Panc1 (cell line): ENCODE measurements at regions not wholly inside any gene's neighbourhood (a gene's known extent, or its start where the extent isn't known, plus 50 kb on each side); places are given as distances from the start of the nearest gene placed in this dataset.

Experiments
- ATAC-seq: fragments of 200-7000 bp; cut with Tn5 transposase; 2 replicates; pipeline ENCODE4 v1.9.1; 2020; ENCODE audit warnings: mild to moderate bottlenecking, moderate library complexity
- BruUV-seq: library from RNA; stranded (reverse); fragments of 400-500 nt; replicated peaks from 2 replicates; lab custom pipeline; 2021; lab: Mats Ljungman, UMichigan
- CTCF ChIA-PET: fragments of 300-600 bp; sonication (Branson Sonifier 250); formaldehyde crosslinking; loops from one replicate; lab custom pipeline; 2022; ENCODE audit warnings: antibody characterized with exemption; lab: Charles Lee
- POLR2A ChIA-PET: fragments of 300-600 bp; sonication (Branson Sonifier 250); formaldehyde crosslinking; loops from one replicate; lab custom pipeline; 2022; ENCODE audit warnings: antibody characterized with exemption; lab: Charles Lee
- DNase-seq: peaks from one replicate; pipeline ENCODE4 v3.0.0-alpha.2; 2010; ENCODE audit warnings: low read depth, low spot score
- H3K27ac ChIP-seq: 2 replicates; pipeline ENCODE4 v1.5.1; 2011; ENCODE audit warnings: mild to moderate bottlenecking, low read length, inconsistent platforms
- H3K27me3 ChIP-seq: fragments of 200-500 bp; sonication (Bioruptor generic); 2 replicates; pipeline ENCODE4 v1.6.0; 2014; ENCODE audit warnings: low read length, inconsistent platforms; ENCODE audit not compliant: control insufficient read depth, insufficient read depth
- H3K36me3 ChIP-seq: fragments of 200-500 bp; sonication (Bioruptor generic); 2 replicates; pipeline ENCODE4 v1.5.1; 2014; ENCODE audit warnings: inconsistent platforms, mild to moderate bottlenecking, low read length, moderate library complexity; ENCODE audit not compliant: control insufficient read depth, insufficient read depth
- H3K4me1 ChIP-seq: 2 replicates; pipeline ENCODE4 v1.5.1; 2011; ENCODE audit warnings: inconsistent platforms, mild to moderate bottlenecking, low read length, moderate library complexity; ENCODE audit not compliant: control insufficient read depth, insufficient read depth
- H3K4me3 ChIP-seq, 2 experiments: 2 replicates each; pipeline ENCODE4 v1.5.1; 2011 to 2012; ENCODE audit warnings: low read depth in 2 of 2, low read length in 2 of 2, mild to moderate bottlenecking in 2 of 2, inconsistent platforms in 1 of 2, moderate library complexity in 1 of 2
- H3K9me3 ChIP-seq: fragments of 200-500 bp; sonication (Bioruptor generic); 2 replicates; pipeline ENCODE4 v1.5.1; 2014; ENCODE audit warnings: low read depth, mild to moderate bottlenecking, inconsistent platforms, low read length, moderate library complexity; ENCODE audit not compliant: control insufficient read depth, insufficient read depth
- CTCF ChIP-seq: fragments of 450-650 bp; IDR thresholded peaks from 2 replicates; pipeline ENCODE4 v1.5.1; 2017; ENCODE audit warnings: mild to moderate bottlenecking
- POLR2AphosphoS5 ChIP-seq: IDR thresholded peaks from 2 replicates; pipeline ENCODE4 v1.6.1; 2012; ENCODE audit warnings: mild to moderate bottlenecking, low read depth, low read length, moderate library complexity
- REST ChIP-seq, 2 experiments: IDR thresholded peaks; 2 replicates each; pipeline ENCODE4 v1.6.1; 2011 to 2012; ENCODE audit warnings: low read depth in 2 of 2, control low read depth in 1 of 2, low read length in 1 of 2, mild to moderate bottlenecking in 1 of 2, moderate library complexity in 1 of 2; ENCODE audit not compliant: insufficient read depth in 1 of 2
- SIN3A ChIP-seq: IDR thresholded peaks from 2 replicates; pipeline ENCODE4 v1.6.1; 2012; ENCODE audit warnings: low read depth, mild to moderate bottlenecking, low read length, moderate library complexity, borderline replicate concordance; ENCODE audit not compliant: insufficient read depth
- TCF7L2 ChIP-seq: IDR thresholded peaks from 2 replicates; pipeline ENCODE4 v1.6.1; 2011; ENCODE audit warnings: mild to moderate bottlenecking, low read depth, low read length, inconsistent platforms
- in situ Hi-C: cut with HindIII; loops from 2 replicates; pipeline ENCODE4 v1.10.0; 2016; ENCODE audit warnings: low sequenced_read_pairs, low pct_unique_long_range_greater_than_20kb
- intact Hi-C: fragments of 100-400 bp; cut with micrococcal nuclease; formaldehyde crosslinking; loops from one replicate; pipeline ENCODE4 v1.10.0; 2022; ENCODE audit not compliant: unreplicated experiment

DNA sequence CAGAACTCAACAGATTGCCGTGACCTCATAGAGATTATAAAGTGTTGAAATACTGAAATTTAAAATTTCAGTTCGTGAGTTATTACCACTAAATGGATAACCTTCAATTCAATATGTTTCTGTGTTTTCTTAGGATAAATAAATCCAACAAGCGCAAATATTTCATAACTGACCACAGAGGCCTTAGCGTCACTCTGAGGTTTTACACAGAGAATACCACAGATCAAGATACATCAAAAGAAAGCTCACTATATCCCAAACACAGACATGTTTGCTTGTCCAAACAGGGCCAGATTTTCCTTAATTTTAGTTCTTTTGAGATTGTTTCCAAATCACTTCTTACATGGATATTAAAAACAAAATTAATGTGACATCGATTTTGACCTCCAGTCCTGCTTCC lies 235.8 kb downstream of the EFNB2 start:
- Histone ChIP-seq H3K4me3 (no peak overlapping the region), H3K27me3 (no peaks in the 10 kb centered on the region), H3K4me1 (no peaks in the 10 kb centered on the region), H3K36me3 (no peaks in the 10 kb centered on the region), H3K9me3 (no peaks in the 10 kb centered on the region), H3K27ac (no peak overlapping the region)
- intact Hi-C loops: no loop called here
- TF ChIP-seq REST (IDR thresholded peaks at IDR 0.05; ENCODE audit: insufficient read depth in 1 of 2, low read depth in 2 of 2, low read length in 1 of 2) (no peak), TCF7L2 (no peak), POLR2AphosphoS5 (no peak), SIN3A (no peak), CTCF (no peak)
- in situ Hi-C loops: no loop called here
- ATAC-seq (no peak), DNase-seq (no peak)
- CTCF ChIA-PET: no interaction called here
- POLR2A ChIA-PET: no interaction called here
- BruUV-seq: no TSS peak

- H3K4me3 ChIP-seq: no peak overlapping the region
- ChIA-PET POLR2A (no interaction called here), CTCF (no interaction called here)
- H3K9me3 ChIP-seq: no peaks in the 10 kb centered on the region
- H3K4me1 ChIP-seq: no peaks in the 10 kb centered on the region
- DNase-seq: no peak
- TF ChIP-seq REST (IDR thresholded peaks at IDR 0.05; ENCODE audit: insufficient read depth in 1 of 2, low read depth in 2 of 2, low read length in 1 of 2) (no peak), CTCF (no peak), POLR2AphosphoS5 (no peak), SIN3A (no peak), TCF7L2 (no peak)
- in situ Hi-C loops: no loop called here
- H3K36me3 ChIP-seq: no peaks in the 10 kb centered on the region
- no peaks in the 10 kb centered on the region for H3K27me3 ChIP-seq
- intact Hi-C loops: no loop called here
- no peak for ATAC-seq
- H3K27ac ChIP-seq: no peak overlapping the region
- BruUV-seq: no TSS peak
These were observed 238.2 kb downstream of the EFNB2 start for GRCh38 chr13:106297283-106297682.
